ENCODE measurements at regions not wholly inside any gene's neighbourhood (a gene's known extent, or its start where the extent isn't known, plus 50 kb on each side); places are given as distances from the start of the nearest gene placed in this dataset.
"Not testable (repeated sequence)": the region's sequence is repeated elsewhere in the genome, so short reads cannot be mapped to it uniquely, and the experiment has no call there.

DNA sequence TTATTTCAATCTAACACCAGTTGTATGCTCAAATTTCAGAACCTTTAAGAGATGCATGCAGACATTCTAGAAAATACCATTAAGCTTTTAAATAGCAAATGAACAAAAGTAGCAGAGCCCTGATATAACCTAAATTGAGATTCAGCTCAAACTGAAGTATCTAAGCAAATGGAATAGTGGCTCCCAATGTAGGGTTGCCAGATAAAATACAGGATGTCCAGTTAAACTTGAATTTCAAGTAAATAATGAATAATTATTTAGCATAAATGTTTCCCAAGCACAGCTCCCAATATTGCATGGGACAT is 171.1 kb upstream of the ATP11B start:
- no peak for DNase-seq (ENCODE audit: low read depth in 2 of 2)

DNA sequence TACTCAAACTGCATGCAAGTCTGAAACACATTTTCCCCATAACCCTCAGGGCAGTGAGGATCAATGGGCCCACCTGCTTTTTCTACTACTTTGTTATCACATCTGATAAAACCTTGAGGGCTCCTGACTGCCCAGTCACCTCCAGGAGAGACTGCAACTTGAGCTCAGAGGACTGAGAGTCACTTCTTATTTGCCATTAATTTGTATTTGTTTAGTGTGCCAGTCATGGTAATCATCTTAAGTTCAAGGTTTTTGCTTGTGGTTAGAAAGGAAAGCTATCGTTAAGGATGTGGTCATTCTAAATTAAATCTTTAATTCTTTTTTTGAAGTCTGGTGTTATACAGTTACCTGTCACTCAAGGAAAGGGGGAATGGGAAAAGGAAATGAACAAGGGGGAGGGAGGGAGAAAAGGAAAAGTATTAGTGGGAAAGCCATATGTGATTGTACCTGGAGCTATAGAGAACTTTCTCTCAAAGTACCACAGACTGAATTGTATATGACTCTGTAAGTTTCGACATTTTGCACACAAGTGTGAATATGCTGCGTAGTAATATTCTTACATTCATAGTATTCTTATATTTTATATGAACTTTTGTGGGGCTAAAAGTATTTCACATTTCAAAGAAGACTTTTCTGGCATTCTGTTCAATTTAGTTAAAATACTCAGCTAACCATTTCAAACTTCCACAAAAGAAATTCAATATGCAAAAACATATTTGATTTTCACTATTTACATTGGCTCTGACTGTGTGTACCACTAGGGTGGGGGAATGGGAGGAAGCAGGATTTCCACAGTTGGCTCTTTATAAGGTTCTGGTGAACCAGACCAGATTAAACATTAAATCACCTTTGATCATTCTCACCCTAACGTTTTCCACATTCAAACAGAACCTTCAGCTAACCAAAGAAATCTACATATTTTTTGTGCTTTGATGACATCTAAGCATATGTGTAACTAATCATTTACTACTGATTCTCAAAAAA is 166.5 kb upstream of the ATP11B start:
- no peak for DNase-seq (ENCODE audit: low read depth in 2 of 2)

DNA sequence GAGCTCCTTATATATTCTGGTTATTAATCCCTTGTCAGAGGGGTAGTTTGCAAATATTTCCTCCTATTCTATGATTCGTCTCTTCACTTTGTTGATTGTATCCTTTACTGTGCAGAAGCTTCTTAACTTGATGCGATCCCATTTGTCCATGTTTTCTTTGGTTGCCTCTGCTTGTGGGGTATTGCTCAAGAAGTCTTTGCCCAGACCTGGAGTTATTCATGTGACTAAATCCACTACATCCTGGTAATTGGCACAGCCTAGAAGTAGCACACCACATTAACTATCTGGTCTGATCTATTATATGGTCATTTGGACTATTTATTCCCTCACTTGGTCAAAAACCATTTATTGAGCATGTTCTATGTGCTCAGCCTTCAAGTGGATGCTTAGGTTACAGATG is 164.8 kb upstream of the ATP11B start:
- no peak for DNase-seq (ENCODE audit: low read depth in 2 of 2)

DNA sequence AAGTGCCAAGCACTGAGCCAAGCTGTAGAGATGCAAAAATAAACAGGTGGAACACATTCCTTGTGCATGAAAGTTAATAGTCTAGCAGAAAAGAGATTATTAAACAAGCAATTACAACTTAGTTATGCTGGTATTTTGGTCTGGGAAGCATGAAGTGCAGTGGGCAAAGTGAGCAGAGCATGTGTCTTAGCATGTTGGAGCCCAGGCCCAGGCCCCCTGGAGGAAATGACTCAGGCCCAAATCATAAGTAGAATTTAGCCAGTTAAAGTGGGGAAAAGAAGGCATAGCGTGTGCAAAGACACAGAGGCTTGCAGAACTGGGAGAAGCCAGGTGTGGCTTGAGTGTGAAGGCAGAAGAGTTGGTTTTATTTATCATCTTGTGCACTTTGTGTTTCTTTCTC is 163.8 kb upstream of the ATP11B start:
- DNase-seq (ENCODE audit: low read depth in 2 of 2), result no peak

DNA sequence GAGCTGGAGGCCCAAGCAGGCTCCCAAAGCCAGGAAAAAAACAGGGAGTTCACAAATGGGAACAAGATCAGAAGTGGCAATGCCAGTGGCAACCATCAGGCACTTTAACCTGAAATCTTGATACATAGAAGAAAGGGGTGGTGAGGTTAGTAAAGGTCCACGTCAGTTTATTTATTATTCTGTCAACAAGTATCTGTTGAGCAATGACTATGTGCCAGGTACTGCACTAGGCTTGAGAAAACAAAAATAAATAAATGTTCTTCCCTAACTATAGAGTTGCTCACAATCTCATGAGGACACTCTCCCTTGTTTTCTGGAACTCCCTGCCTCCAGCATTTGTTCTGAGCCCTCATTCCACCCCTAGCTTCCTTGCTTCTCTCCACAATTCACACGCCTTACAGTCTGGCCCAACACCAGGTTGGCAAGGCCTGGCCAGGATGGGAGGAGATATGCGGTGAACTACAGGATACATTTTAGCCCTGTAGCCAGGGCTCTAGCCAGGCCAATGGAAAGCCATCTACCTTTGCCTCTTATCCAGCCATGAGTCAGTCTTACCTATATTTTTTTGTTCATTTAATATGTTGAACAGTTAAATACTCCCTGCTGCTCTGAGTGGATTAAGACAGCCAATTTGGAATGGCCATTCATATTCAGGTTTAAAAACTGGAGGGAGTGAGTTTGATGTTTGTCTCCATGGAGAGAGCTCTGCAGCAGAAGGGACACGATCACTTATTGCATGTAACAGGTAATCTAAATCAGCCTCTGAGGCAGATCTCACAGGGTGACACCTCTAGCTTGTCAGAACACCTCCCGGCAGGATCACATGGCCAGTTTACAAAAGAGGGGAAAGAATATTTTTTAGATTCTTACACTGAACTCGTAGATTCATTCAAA is 161.9 kb upstream of the ATP11B start:
- no peak for DNase-seq (ENCODE audit: low read depth in 2 of 2)

DNA sequence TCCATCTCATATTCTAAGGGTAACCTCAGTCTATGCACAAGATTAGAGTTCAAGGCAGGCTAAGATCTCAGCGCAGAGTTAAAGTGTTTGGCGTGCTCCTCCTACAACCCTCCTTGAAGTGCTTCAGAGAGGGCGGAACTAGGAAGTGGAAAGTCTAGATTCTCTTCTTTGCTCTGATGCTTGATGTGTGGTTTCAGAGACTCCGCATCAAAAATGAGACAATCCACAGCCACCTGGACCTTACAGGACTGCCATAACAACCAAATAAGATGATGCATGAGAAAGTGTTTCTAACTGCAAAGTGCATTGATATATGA is 161.3 kb upstream of the ATP11B start:
- DNase-seq (ENCODE audit: low read depth in 2 of 2), result no peak

DNA sequence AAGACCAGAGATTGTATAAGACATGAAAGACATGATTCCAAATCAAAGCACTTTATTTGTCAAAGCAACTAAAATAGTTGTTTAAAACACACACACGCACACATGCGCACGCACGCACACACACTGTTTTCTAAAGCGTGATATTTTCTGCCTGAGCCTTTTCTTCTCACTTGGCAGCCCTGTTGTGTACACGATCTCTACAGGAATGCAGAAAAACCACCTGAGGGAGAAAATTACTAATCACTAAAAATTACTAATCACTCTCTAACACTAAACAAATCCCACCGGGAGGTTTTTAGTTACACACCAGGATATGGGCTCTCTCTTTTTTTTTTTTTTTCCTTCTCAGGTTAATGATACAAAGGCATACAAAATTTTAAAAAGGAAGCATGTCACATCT is 160.1 kb upstream of the ATP11B start:
- no peak for DNase-seq (ENCODE audit: low read depth in 2 of 2)

DNA sequence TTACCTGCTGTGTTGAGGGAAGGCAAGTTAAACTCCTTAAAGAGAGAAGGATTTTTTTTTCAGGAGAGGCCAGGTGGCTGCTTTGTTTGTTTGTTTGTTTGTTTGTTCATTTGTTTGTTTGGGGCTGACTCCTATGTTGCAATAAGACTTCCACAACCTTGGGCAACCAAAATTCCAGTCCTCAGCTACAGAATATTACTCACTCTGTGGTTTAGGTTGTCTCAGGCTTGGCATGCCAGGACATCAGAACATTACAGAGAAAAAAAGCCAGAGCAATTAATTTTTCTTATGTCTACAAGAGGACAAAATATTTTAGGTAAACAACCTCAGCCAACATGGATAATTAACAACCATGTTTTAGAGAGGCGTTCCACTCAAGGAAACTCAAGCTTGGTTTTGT is 156.7 kb upstream of the ATP11B start:
- DNase-seq (ENCODE audit: low read depth in 2 of 2), result no peak

DNA sequence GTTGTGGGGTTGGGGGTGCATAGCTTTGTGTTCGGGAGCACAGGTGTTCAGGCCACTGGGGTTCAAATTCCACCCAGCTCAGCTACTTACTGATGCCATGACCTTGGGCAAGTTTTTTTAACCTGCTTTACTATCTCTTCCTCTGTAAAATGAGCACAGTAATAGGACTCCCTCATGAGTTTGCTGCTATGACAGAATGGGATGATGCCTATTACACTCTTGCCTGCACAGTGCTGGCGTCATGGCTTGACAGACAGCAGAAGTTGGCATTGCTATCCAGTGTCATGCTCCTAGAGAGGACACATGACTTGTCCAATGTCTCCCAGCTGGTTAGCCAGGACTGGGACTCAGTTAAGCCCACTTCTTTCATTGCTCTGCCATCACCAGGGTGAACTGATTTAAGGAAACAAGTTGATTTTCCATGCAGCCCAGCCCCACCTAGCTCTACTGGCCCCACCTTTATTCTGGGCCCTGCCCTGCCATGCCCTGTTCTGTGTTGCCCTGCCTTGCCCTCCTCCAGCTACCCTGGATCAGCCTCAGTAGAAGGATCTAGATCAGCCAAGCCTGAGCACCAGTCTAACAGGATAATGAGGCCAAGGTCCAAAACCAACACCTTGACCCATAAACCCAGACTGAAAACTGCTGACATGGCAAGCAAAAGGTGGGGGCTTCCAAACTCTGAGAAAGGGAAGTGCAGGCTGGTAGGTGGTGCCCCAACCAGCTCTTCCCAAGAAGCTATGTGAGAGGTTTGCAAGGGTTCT is 155.8 kb upstream of the ATP11B start:
- no peak for DNase-seq (ENCODE audit: low read depth in 2 of 2)

DNA sequence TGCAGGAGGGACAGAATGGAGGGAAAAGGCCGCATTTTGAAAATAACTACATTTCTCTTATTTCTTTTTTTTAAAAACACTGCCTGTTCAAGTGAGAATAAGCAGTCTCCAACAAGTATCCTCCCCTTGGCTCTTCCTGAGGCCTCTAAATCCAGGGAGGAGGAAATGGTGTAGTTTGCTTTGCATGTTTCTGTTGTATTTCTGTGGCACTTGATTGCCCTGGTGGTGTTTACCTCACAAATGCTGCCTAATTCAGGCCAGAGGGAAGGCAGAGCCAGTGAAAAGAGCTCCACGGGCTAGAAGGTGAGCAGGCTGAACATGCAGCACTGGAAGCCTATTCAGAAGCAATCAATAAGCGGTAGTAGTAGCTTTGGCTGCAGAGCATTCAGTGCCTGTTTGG is 149.3 kb upstream of the ATP11B start:
- no peak for DNase-seq (ENCODE audit: low read depth in 2 of 2)

DNA sequence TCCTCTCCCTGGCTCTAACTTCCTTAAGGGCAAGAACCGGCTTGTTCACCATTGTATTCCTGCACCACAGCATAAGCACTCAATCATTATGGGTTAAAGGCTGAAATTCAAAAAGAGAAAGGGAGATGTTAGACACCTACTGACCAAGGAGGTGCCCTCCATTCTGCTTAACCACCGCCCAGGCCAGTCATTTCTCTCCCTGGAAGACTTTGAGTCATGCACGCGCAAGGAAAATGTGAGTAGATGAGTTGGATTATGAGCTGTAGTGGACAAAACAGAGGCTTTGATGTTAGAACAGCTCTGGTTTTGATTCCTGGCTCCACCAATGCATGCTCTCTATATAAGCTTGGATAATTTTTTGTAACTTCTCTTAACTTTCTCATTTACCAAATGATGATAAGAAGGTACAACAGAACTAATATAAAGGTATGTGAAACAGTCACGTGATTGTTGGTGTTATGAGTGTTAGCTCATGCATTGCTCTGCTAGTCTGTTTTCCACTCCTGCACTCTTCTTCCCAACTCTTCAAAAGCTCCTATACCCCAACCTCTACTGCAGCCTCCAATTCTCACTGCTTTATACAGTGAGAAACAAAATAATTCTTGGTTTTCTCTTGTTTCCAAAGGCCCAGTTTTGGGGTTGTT is 148.4 kb upstream of the ATP11B start:
- DNase-seq (ENCODE audit: low read depth in 2 of 2), result no peak

DNA sequence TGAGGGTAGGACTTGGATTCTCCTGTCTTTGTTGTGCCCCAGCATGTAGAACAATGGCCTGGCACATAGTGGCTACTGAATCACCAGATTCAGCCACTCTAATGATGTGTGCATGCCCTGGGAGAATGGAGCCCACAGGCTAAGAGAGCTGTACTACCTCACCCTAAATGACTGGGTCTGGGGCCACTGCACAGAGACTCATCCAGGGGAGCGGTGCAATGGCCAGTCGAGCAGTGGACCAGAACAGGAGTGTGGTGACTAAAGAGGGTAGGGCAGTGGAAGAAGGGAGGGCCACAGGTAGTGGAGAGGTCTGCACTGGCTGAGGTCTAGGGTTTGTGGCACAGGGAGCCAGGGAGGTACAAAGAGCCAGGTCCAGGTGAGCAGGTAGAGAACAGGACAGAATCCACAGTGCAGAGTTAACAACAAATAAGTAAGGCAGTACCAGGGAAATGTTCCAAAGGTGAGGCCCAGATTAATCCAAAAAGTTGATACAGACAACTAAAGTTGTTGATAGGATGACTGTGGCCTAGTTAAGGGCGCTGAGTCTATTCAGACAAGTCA is 142.7 kb upstream of the ATP11B start:
- no peak for DNase-seq (ENCODE audit: low read depth in 2 of 2)

DNA sequence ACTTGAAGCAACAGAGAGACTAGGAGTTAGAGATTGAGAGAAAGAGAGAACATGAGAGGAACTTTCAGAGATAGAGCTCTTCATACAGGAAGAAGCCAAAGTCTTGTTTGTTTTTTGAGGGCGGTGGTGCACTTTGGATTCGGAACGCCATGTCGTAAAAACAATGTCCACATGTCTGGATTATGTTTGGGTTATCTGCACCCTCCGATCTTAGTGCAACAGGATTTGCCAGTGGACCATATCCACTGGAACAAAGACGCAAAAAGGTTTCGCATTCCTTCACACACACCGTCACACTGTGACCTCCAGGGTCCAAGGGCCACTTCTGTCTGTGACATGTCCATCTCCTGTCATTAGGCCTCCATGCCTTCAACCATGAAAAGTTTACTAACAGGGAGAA is 141.8 kb upstream of the ATP11B start:
- no peak for DNase-seq (ENCODE audit: low read depth in 2 of 2)

DNA sequence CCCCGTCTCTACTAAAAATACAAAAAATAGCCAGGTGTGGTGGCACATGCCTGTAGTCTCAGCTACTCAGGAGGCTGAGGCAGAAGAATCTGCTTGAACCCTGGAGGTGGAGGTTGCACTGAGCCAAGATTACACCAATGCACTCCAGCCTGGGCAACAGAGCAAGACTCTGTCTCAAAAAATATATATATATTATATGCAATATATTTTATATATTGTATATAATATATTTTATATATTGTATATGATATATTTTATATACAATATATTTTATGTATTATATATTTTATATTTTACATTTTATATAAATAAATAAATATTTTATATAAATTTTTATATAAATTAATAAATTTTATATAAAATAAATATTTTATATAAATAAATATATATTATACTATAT is 140.2 kb upstream of the ATP11B start:
- not testable (repeated sequence) for DNase-seq (ENCODE audit: low read depth in 2 of 2)

DNA sequence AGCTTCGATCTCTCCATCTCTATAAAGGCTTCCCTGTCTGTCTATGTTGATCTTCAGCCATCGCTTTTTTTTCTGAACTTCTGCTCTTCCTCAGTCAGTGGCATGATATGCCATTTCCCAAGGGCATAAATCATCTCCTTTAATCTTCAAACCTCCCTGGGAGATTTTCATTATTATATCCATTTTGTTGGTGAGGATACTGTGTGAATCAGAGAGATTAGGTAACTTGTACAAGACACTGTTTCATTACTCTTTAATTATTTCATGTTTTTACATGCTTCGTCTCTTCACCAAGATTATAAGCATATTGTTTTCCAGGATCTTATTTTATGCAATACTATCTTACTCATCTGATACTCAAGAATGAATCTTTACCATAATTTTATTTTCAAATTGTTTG is 124.8 kb upstream of the ATP11B start:
- DNase-seq (ENCODE audit: low read depth in 2 of 2), result no peak

DNA sequence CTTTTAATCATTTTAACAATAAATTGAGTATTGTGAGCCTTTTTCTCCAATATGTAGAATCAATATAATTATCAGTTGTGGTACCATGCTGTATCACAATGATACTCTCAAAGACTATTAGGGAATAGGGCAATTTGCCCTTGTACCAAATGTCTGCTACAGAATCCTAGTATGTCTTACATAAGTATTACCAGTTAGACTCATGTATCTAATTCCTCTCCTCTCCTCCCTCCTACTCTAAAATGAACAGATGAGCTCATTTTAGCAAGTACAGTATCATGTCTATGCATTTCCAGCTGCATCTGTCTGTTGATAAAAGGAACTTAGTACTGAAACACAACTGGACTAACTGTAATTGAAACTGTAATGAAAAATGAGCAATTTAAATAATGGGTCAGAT is 124.3 kb upstream of the ATP11B start:
- no peak for DNase-seq (ENCODE audit: low read depth in 2 of 2)

DNA sequence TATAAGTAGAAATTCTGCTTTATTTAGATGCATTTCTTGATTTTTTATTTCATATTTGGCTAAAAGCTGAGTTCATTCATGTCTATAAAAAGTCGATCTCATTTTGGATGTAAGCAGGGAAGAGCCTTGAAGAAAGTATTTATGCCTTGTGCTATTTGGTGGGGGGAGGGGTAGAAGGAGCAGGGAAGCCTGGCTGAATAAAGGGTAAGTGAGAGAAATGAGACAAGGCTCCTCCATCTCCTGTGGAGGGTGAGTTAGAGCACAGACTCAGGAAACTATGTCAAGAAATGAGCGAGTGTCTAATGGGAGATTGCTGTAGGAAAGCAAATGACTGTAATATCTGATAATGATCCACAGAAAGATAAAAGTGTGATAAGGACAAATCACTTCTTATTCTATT is 121.8 kb upstream of the ATP11B start:
- DNase-seq (ENCODE audit: low read depth in 2 of 2), result no peak

DNA sequence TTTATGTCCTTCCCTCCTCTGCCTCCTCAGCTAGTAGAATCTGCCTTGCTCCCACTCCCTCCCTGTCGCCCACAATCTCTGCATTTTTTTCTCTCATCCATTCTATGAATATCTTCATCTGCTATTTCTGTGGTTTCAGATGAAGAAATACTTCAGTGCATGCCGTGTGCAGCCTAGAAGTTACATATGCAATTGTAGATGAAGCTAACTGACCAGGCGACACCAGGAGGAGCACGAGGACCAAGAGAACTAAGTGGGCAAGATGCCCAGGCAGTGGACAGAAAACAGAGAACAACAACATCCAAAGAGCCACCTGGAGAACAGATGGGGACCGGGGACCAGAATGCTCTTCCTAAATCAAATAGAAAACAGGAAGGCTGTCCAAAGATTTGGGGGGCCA is 121.4 kb upstream of the ATP11B start:
- DNase-seq (ENCODE audit: low read depth in 2 of 2), result peak; percentile 20 to 23

DNA sequence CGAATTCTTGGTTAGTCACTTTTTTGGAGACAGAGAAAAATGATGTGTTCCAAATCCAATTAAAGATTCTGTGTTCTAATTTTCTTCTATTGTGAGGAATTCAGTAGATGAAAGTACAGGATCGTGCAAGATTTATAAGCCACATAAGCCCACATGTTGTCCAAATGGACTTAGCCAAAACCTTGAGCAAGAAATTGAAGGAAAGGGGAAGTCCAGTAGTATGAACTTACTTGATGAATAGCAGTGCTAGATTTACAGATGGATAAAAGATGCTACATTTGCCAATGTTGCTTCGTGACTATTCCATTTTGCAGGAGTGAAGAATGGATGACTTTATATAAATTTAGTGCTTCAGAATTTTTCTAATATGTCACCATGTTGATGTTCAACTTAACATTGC is 120.0 kb upstream of the ATP11B start:
- DNase-seq (ENCODE audit: low read depth in 2 of 2), result no peak

DNA sequence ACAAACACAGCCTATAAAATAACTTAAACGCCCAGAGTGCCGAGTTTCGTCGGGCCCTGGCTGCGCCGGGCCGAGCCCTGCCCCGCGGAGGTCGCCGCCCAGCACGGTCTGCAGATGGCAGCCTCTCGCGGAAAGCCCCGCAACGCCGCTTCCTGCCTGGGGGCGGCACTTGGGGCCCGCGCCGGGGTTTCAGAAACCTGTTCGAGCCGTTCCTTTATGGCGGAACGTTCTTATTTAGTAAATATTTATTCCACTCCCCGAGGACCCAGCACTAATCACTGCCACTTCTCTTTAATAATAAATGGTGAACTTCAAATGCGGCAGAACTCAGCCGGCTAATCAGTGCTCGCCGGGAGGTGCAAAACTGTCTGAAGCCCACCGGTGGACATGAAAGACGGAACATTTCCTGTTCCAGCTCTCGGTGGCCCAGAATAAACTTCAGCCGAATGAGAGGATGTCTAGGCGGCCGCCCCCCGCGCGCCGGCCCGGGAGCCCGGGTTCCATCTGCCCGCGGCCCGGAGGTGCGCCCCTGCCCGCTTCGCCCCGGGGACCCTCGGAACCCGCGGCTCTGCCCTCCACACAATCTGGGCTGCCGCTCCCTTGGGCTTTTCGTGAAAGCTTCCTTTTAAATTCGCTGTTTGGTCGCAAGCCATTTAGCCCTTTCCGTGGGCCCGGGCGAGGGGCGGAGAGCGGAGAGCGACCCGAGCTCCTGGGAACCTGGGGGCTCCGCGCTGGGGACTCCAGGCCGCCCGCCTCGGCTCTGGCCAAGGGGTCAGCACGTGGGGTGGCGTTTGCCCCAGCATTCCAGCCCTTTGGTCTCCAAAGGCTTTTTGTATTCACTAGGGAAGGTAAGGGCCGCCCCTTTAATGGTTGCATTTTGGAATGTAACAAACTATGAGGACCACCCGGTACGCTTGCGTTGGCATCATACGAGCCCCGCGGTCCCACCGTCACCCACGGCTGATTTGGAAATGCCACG is 110.8 kb upstream of the ATP11B start:
- DNase-seq (ENCODE audit: low read depth in 2 of 2), result no peak

All from fibroblast of skin of left quadriceps (primary cell).